GM12891 (cell line): ENCODE measurements at regions not wholly inside any gene's neighbourhood (a gene's known extent, or its start where the extent isn't known, plus 50 kb on each side); places are given as distances from the start of the nearest gene placed in this dataset.
"Not testable (repeated sequence)": the region's sequence is repeated elsewhere in the genome, so short reads cannot be mapped to it uniquely, and the experiment has no call there.

Source experiments
- DNase-seq: peaks from one replicate; pipeline ENCODE4 v3.0.0; 2011; ENCODE audit warnings: low spot score; ENCODE audit not compliant: insufficient read length
- FAIRE-seq: peaks from 2 replicates; lab custom pipeline; 2011; peaks lifted over from hg19 to GRCh38; lab: Jason Lieb, UNC
- PAX5 ChIP-seq: IDR thresholded peaks from 2 replicates; pipeline ENCODE4 v1.6.1; 2011; ENCODE audit warnings: low read length, moderate library complexity, mild to moderate bottlenecking; ENCODE audit not compliant: insufficient read depth, severe bottlenecking
- POLR2A ChIP-seq: IDR thresholded peaks from 2 replicates; pipeline ENCODE4 v1.6.1; 2011; ENCODE audit warnings: low read depth, low read length, control low read depth
- POLR2AphosphoS5 ChIP-seq: IDR thresholded peaks from 2 replicates; pipeline ENCODE4 v1.6.1; 2011; ENCODE audit warnings: low read depth, low read length, control low read depth
- POU2F2 ChIP-seq: IDR thresholded peaks from 2 replicates; pipeline ENCODE4 v1.6.1; 2011; ENCODE audit warnings: low read depth, mild to moderate bottlenecking, control low read depth, low read length, moderate library complexity
- SPI1 ChIP-seq: IDR thresholded peaks from 2 replicates; pipeline ENCODE4 v1.6.1; 2011; ENCODE audit warnings: low read depth, low read length, control low read depth
- TAF1 ChIP-seq: IDR thresholded peaks from 2 replicates; pipeline ENCODE4 v1.6.1; 2011; ENCODE audit warnings: low read depth, low read length, control low read depth

- no peak for FAIRE-seq
- no peak for DNase-seq
- no peak for TF ChIP-seq TAF1
- no peak for TF ChIP-seq PAX5
- no peak for TF ChIP-seq POLR2AphosphoS5
- no peak for TF ChIP-seq SPI1
- no peak for TF ChIP-seq POLR2A
- TF ChIP-seq POU2F2: no peak
These were observed 916.3 kb upstream of the WWC1 start for GRCh38 chr5:167375125-167375524.

GRCh38 chr5:167378894-167379723 is 912.3 kb upstream of the WWC1 start:
- TF ChIP-seq POLR2A: no peak
- TF ChIP-seq POLR2AphosphoS5: no peak
- TF ChIP-seq TAF1: no peak
- TF ChIP-seq PAX5: no peak
- TF ChIP-seq SPI1: no peak
- TF ChIP-seq POU2F2: no peak
- no peak for FAIRE-seq

DNA sequence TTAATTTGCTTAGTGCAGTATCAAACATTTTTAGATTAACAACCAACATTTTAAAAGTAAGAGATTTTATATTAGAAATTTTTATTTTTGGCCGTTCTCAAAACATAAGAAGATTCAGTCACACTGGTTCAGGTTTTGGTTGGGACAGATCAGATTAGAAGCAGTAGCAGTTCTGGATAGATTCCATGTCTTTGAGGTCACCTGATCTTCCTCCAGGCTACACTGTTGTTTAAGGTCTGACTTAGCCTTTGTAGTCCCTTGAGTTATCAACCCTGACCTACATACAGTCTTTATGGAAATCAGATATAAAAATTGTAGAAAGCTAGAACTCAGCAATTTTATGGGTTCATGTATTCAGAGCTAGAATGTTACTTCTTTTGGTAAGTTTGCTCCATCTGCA is 910.0 kb upstream of the WWC1 start:
- TF ChIP-seq POLR2A (no peak), POLR2AphosphoS5 (no peak), POU2F2 (no peak), TAF1 (no peak), PAX5 (no peak), SPI1 (no peak)
- no peak for FAIRE-seq
- no peak for DNase-seq

More at GRCh38 chr5:167378894-167379723, 912.3 kb upstream of the WWC1 start:
- DNase-seq: no peak

DNA sequence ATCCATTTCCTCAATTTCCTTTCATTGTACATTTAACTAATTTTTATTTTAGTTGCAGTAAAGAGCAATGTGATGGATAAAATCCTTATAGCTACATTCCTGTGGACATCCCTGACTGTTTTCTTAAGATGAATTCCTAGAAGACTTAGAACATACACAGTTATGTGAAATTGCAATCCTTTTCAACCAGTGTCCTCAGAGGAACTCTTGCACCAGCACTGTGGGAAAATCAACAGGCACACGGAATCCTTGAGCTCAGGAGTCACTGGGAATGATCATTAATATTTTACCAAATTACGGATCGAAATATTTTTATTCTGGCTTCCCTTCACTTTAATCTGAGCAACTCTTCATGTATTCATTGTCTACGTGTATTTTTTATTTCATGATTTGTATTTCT is 901.9 kb upstream of the WWC1 start:
- no peak for DNase-seq
- no peak for FAIRE-seq
- TF ChIP-seq TAF1 (no peak), SPI1 (no peak), POU2F2 (no peak), POLR2A (no peak), POLR2AphosphoS5 (no peak), PAX5 (no peak)

- not testable (repeated sequence) for FAIRE-seq
These were observed 900.2 kb upstream of the WWC1 start for GRCh38 chr5:167391286-167391685.

GRCh38 chr5:167392240-167392639 is 899.2 kb upstream of the WWC1 start:
- FAIRE-seq: no peak
- DNase-seq: no peak
- TF ChIP-seq SPI1 (no peak), POU2F2 (no peak), PAX5 (no peak), POLR2AphosphoS5 (no peak), TAF1 (no peak), POLR2A (no peak)

More at GRCh38 chr5:167391286-167391685, 900.2 kb upstream of the WWC1 start:
- not testable (repeated sequence) for DNase-seq

DNA sequence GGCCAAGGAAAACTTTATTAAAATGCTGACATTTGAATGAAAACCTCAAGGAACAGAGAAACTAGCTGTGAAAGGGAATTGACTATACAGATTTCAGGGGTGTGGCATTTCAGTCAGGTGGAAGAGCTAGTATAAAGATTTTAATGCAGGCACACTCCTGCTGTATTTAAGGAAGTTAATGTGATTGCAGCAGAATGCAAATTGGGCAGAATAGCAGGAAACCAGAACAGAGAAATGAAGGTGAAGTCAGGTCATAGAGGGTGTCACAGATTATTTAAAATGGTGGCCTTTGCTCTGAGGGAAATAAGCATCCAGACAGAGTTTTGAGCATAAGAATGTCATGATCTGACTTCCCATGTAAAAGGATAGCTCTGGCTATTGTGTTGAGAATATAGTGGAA is 898.1 kb upstream of the WWC1 start:
- TF ChIP-seq SPI1 (no peak), POLR2A (no peak), POU2F2 (no peak), PAX5 (no peak), POLR2AphosphoS5 (no peak), TAF1 (no peak)
- FAIRE-seq (no peak), DNase-seq (no peak)

- DNase-seq: no peak
- TF ChIP-seq PAX5: no peak
- no peak for TF ChIP-seq POLR2A
- TF ChIP-seq POU2F2: no peak
- TF ChIP-seq TAF1: no peak
- no peak for TF ChIP-seq SPI1
- no peak for TF ChIP-seq POLR2AphosphoS5
- no peak for FAIRE-seq
These were observed 888.8 kb upstream of the WWC1 start for GRCh38 chr5:167402671-167403070.

GRCh38 chr5:167406513-167406912 is 884.9 kb upstream of the WWC1 start:
- TF ChIP-seq SPI1 (no peak), POLR2AphosphoS5 (no peak)
- DNase-seq: no peak
- no peak for FAIRE-seq

DNA sequence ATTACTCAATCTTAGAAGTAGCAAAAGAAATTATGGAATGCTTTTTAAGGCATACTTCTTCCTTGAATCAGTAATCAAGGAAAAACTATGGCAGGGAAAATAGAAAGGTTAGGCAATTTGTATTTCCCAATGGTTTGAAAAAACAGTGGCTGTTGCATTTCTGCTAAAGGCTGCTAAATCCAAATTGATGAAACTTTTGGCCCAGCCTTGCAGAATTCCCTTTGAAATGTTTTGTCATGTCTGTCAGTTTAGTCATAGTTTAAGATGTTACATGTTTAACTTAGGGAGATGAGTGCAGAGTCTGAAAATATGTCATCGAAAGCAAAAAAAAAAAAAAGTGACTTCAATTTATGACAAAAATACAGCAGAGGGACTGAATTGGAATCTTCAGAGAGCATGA is 878.9 kb upstream of the WWC1 start:
- FAIRE-seq (no peak), DNase-seq (no peak)
- TF ChIP-seq POU2F2 (no peak), TAF1 (no peak), SPI1 (no peak), POLR2A (no peak), POLR2AphosphoS5 (no peak), PAX5 (no peak)
